Chondrocyte (in vitro differentiated cells): ENCODE measurements at regions not wholly inside any gene's neighbourhood (a gene's known extent, or its start where the extent isn't known, plus 50 kb on each side); places are given as distances from the start of the nearest gene placed in this dataset.

Experiments used
- DNase-seq: peaks from one replicate; pipeline ENCODE4 v3.0.0; 2021; ENCODE audit warnings: mixed read lengths, low spot score
- H3K27ac Mint-ChIP-seq: one replicate; pipeline ENCODE4 v1.8.0; 2021; ENCODE audit warnings: mild to moderate bottlenecking, moderate library complexity, mixed read lengths; ENCODE audit not compliant: unreplicated experiment
- H3K27me3 Mint-ChIP-seq: 2 replicates; pipeline ENCODE4 v1.8.0; 2021; ENCODE audit warnings: low read depth, mixed read lengths
- H3K36me3 Mint-ChIP-seq: 2 replicates; pipeline ENCODE4 v1.8.0; 2021; ENCODE audit warnings: low read depth, mixed read lengths
- H3K4me1 Mint-ChIP-seq: 2 replicates; pipeline ENCODE4 v1.8.0; 2021; ENCODE audit warnings: low read depth, mild to moderate bottlenecking, mixed read lengths
- H3K4me3 Mint-ChIP-seq: one replicate; pipeline ENCODE4 v1.8.0; 2021; ENCODE audit warnings: mild to moderate bottlenecking, moderate library complexity, mixed read lengths; ENCODE audit not compliant: unreplicated experiment
- H3K9me3 Mint-ChIP-seq: 2 replicates; pipeline ENCODE4 v1.8.0; 2021; ENCODE audit warnings: low read depth, mixed read lengths
- TF ChIP-seq, protein P1 (sequence below): fragments of 200-600 bp; sonication (generic); IDR thresholded peaks from 2 replicates; pipeline ENCODE4 v1.5.0; 2021; ENCODE audit warnings: antibody characterized with exemption, mild to moderate bottlenecking, moderate library complexity

DNA sequence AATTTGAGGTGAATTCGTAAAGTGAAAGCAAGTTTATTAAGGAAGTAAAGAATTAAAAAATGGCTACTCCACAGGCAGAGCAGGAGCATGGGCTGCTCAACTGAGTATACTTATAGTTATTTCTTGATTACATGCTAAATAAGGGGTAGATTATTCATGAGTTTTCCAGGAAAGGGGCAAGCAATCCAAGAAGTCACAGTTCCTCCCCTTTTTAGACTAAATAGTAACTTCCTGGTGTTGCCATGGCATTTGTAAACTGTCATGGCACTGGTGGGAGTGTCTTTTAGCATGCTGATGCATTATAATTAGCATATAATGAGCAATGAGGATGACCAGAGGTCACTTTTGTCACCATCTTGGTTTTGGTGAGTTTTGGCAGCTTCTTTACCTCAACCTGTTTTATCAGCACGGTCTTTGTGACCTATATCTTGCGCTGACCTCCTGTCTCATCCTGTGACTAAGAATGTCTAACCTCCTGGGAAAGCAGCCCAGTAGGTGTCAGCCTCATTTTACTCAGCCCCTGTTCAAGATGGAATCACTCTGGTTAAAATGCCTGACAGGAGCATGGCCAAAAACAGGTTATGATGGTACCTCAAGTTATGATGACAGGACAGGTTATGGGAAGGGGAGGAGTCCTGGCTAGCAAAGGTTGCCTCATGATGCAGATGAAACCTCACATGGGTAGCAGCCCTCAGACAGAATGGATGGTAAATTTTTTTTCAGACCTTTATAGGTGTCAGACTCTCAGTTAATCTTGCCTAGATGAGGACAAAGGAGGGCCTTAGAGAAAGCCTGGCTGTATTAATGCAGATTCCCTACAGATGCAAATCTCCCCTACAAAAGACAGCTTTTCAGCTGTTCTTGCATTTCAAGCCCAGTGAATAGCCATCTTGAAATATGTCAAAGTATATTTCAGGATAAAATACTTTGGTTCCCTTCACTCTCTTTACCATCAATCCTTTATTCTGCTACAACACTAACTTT lies 49.7 kb downstream of the SIPA1L2 start:
- Mint-ChIP-seq H3K36me3 (peaks cover 2% of the 10 kb centered on the region), H3K4me1 (peaks cover 5% of the 10 kb centered on the region), H3K4me3 (no peak overlapping the region), H3K27me3 (no peaks in the 10 kb centered on the region), H3K9me3 (no peaks in the 10 kb centered on the region), H3K27ac (no peak overlapping the region)
- no peak for DNase-seq
- TF ChIP-seq, protein P1, sequence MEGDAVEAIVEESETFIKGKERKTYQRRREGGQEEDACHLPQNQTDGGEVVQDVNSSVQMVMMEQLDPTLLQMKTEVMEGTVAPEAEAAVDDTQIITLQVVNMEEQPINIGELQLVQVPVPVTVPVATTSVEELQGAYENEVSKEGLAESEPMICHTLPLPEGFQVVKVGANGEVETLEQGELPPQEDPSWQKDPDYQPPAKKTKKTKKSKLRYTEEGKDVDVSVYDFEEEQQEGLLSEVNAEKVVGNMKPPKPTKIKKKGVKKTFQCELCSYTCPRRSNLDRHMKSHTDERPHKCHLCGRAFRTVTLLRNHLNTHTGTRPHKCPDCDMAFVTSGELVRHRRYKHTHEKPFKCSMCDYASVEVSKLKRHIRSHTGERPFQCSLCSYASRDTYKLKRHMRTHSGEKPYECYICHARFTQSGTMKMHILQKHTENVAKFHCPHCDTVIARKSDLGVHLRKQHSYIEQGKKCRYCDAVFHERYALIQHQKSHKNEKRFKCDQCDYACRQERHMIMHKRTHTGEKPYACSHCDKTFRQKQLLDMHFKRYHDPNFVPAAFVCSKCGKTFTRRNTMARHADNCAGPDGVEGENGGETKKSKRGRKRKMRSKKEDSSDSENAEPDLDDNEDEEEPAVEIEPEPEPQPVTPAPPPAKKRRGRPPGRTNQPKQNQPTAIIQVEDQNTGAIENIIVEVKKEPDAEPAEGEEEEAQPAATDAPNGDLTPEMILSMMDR: no peak

GRCh38 chr1:232579466-232579865 lies 50.5 kb downstream of the SIPA1L2 start:
- no peaks in the 10 kb centered on the region for H3K9me3 Mint-ChIP-seq
- no peak overlapping the region for H3K4me3 Mint-ChIP-seq
- DNase-seq: no peak
- no peaks in the 10 kb centered on the region for H3K27me3 Mint-ChIP-seq
- TF ChIP-seq, protein P1: no peak
- H3K36me3 Mint-ChIP-seq: peaks cover 2% of the 10 kb centered on the region
- H3K27ac Mint-ChIP-seq: no peak overlapping the region
- peaks cover 12% of the 10 kb centered on the region for H3K4me1 Mint-ChIP-seq

DNA sequence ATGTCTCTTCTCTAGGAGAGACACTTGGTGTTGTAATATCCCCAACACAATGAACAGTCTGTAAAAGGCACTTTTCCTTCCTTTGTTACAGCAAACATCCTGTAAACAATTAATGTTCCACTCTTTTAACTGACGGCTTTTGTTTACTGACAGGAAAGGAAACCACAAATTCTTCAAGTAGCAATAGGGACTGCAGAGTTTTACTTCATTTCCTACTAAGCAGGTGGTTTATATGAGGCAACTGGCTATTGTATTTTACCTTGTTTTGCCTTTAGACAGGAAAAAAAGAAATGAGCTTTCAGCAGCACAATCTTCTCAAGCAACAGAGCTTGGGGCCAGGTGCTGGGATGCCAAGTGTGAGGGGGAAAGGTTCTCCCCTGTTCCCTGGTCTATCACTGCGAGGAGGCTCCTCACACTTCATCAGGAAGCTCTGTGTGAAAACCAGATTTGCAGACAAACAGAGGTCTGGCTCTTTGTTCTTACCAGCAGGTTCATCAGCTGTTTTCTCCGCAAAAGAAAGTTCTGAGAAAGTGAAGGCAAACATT lies 51.2 kb downstream of the SIPA1L2 start:
- DNase-seq: no peak
- H3K36me3 Mint-ChIP-seq: peaks cover 2% of the 10 kb centered on the region
- no peak overlapping the region for H3K4me3 Mint-ChIP-seq
- TF ChIP-seq, protein P1: no peak
- H3K27ac Mint-ChIP-seq: no peak overlapping the region
- no peaks in the 10 kb centered on the region for H3K27me3 Mint-ChIP-seq
- H3K4me1 Mint-ChIP-seq: peaks cover 16% of the 10 kb centered on the region
- no peaks in the 10 kb centered on the region for H3K9me3 Mint-ChIP-seq

GRCh38 chr1:232577772-232578171 lies 52.2 kb downstream of the SIPA1L2 start:
- Mint-ChIP-seq H3K36me3 (peaks cover 2% of the 10 kb centered on the region), H3K9me3 (no peaks in the 10 kb centered on the region), H3K27ac (no peak overlapping the region), H3K27me3 (no peaks in the 10 kb centered on the region), H3K4me3 (no peak overlapping the region), H3K4me1 (peaks cover 16% of the 10 kb centered on the region)
- no peak for DNase-seq
- TF ChIP-seq, protein P1: no peak

DNA sequence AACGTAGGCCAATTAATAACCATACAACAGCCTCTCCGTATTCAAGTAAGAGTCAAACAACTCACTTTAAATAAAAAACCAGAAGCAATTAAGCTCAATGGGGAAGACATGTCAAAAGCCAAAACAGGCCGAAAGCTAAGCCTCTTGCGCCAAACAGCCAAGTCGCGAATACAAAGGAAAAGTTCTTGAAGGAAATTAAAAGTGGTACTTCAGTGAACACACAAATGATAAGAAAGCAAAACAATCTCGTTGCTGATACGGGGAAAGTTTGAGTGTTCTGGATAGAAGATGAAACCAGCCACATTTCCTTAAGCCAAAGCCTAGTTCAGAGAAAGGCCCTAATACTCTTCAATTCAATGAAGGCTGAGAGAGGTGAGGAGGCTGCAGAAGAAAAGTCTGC lies 53.4 kb downstream of the SIPA1L2 start:
- H3K36me3 Mint-ChIP-seq: peaks cover 2% of the 10 kb centered on the region
- H3K27me3 Mint-ChIP-seq: no peaks in the 10 kb centered on the region
- H3K27ac Mint-ChIP-seq: no peak overlapping the region
- no peaks in the 10 kb centered on the region for H3K9me3 Mint-ChIP-seq
- TF ChIP-seq, protein P1: no peak
- no peak for DNase-seq
- H3K4me3 Mint-ChIP-seq: no peak overlapping the region
- peaks cover 16% of the 10 kb centered on the region for H3K4me1 Mint-ChIP-seq
